Endothelial cell of umbilical vein (primary cell): ENCODE measurements at regions not wholly inside any gene's neighbourhood (a gene's known extent, or its start where the extent isn't known, plus 50 kb on each side); places are given as distances from the start of the nearest gene placed in this dataset.

Source experiments
- BruUV-seq: library from RNA; stranded (reverse); fragments of 400-500 nt; replicated peaks from 2 replicates; lab custom pipeline; 2021; lab: Mats Ljungman, UMichigan
- CTCF ChIA-PET: fragments of 300-600, 350-600 bp; sonication (Branson Sonifier 250); formaldehyde crosslinking; loops from one replicate; lab custom pipeline; 2021; ENCODE audit warnings: antibody characterized with exemption, inconsistent platforms; lab: Charles Lee
- POLR2A ChIA-PET: fragments of 300-600, 350-600 bp; sonication (Branson Sonifier 250); formaldehyde crosslinking; loops from one replicate; lab custom pipeline; 2021; ENCODE audit warnings: antibody characterized with exemption, inconsistent platforms; lab: Charles Lee
- DNase-seq: peaks from one replicate; pipeline ENCODE4 v3.0.0-alpha.2; 2011; ENCODE audit warnings: low read depth, low spot score
- FAIRE-seq: peaks from 2 replicates; lab custom pipeline; 2011; peaks lifted over from hg19 to GRCh38; lab: Jason Lieb, UNC
- H2AFZ ChIP-seq: 2 replicates; pipeline ENCODE4 v1.6.0; 2012; ENCODE audit warnings: low read depth, low read length, control low read depth, inconsistent platforms
- H3K27ac ChIP-seq: 2 replicates; pipeline ENCODE4 v1.5.1; 2011; ENCODE audit warnings: low read depth, mild to moderate bottlenecking, control low read depth, low read length, moderate library complexity; ENCODE audit not compliant: insufficient read depth
- H3K27me3 ChIP-seq, 2 experiments: 2 replicates each; pipeline versions ENCODE4 v1.6.0 to v1.6.1; 2011; ENCODE audit warnings: low read length in 2 of 2, mixed read lengths in 1 of 2; ENCODE audit not compliant: control insufficient read depth in 2 of 2, insufficient read depth in 2 of 2
- H3K36me3 ChIP-seq, 2 experiments: 2 replicates in 1 of 2; 3 replicates in 1 of 2; pipeline ENCODE4 v1.5.1; 2011; ENCODE audit warnings: low read length in 2 of 2, mild to moderate bottlenecking in 1 of 2, moderate library complexity in 1 of 2; ENCODE audit not compliant: control insufficient read depth in 2 of 2, insufficient read depth in 2 of 2; ENCODE audit errors: extremely low read depth in 1 of 2
- H3K4me1 ChIP-seq: 3 replicates; pipeline ENCODE4 v1.5.1; 2011; ENCODE audit warnings: mild to moderate bottlenecking, low read length; ENCODE audit not compliant: control insufficient read depth, insufficient read depth; ENCODE audit errors: extremely low read depth
- H3K4me2 ChIP-seq: 2 replicates; pipeline ENCODE4 v1.6.1; 2011; ENCODE audit warnings: low read length, control low read depth, mixed read lengths; ENCODE audit not compliant: insufficient read depth
- H3K4me3 ChIP-seq, 3 experiments: fragments of 200-600 bp in 1 of 3; sonication (generic), shearing (Covaris generic) in 1 of 3; replicated peaks in 1 of 3; 2 replicates each; pipeline ENCODE4 v1.5.1; 2011 to 2016; ENCODE audit warnings: control low read depth in 3 of 3, low read length in 3 of 3, mild to moderate bottlenecking in 2 of 3, inconsistent platforms in 1 of 3, low read depth in 1 of 3, moderate library complexity in 1 of 3; ENCODE audit not compliant: insufficient read depth in 1 of 3
- H3K79me2 ChIP-seq: 2 replicates; pipeline ENCODE4 v1.6.0; 2012; ENCODE audit warnings: low read length, inconsistent platforms; ENCODE audit not compliant: control insufficient read depth, insufficient read depth
- H3K9ac ChIP-seq: replicated peaks from 2 replicates; pipeline ENCODE3; 2011; ENCODE audit warnings: low read length, control low read depth; ENCODE audit not compliant: insufficient read depth; ENCODE audit errors: extremely low read depth
- H3K9me1 ChIP-seq: replicated peaks from 3 replicates; pipeline ENCODE4 v1.6.0; 2011; ENCODE audit warnings: mild to moderate bottlenecking, low read length; ENCODE audit not compliant: control insufficient read depth, insufficient read depth; ENCODE audit errors: extremely low read depth
- H3K9me3 ChIP-seq: replicated peaks from 2 replicates; pipeline ENCODE4 v1.5.1; 2012; ENCODE audit warnings: low read length, inconsistent platforms; ENCODE audit not compliant: control insufficient read depth, insufficient read depth
- H4K20me1 ChIP-seq: replicated peaks from 2 replicates; pipeline ENCODE3; 2011; ENCODE audit warnings: mild to moderate bottlenecking, low read length; ENCODE audit not compliant: control insufficient read depth, insufficient read depth; ENCODE audit errors: extremely low read depth
- CTCF ChIP-seq, 2 donors: IDR thresholded peaks; 1 replicate in 1 of 2; 2 replicates in 1 of 2; pipeline ENCODE4 v1.5.1; 2011; ENCODE audit warnings: low read length in 2 of 2, mild to moderate bottlenecking in 2 of 2, moderate library complexity in 2 of 2, control low read depth in 1 of 2, inconsistent platforms in 1 of 2, low read depth in 1 of 2; ENCODE audit not compliant: insufficient read depth in 1 of 2; ENCODE audit errors: extremely low read depth in 1 of 2
- EZH2 ChIP-seq: IDR thresholded peaks from 2 replicates; pipeline ENCODE4 v1.6.1; 2012; ENCODE audit warnings: borderline replicate concordance, low read depth, mild to moderate bottlenecking, moderate library complexity, low read length, inconsistent platforms; ENCODE audit not compliant: severe bottlenecking
- FOS ChIP-seq: IDR thresholded peaks from 2 replicates; pipeline ENCODE4 v1.6.1; 2011; ENCODE audit warnings: mild to moderate bottlenecking, low read length, moderate library complexity, borderline replicate concordance; ENCODE audit not compliant: insufficient read depth
- GATA2 ChIP-seq: IDR thresholded peaks from 2 replicates; pipeline ENCODE4 v1.7.0; 2011; ENCODE audit warnings: low read depth, mild to moderate bottlenecking, moderate library complexity, mixed read lengths, low read length; ENCODE audit not compliant: insufficient read length, insufficient read depth
- JUN ChIP-seq: IDR thresholded peaks from 2 replicates; pipeline ENCODE4 v1.6.1; 2011; ENCODE audit warnings: borderline replicate concordance, low read depth; ENCODE audit not compliant: insufficient read length, insufficient read depth
- MAX ChIP-seq: IDR thresholded peaks from 2 replicates; pipeline ENCODE4 v1.6.1; 2011; ENCODE audit not compliant: insufficient read depth, insufficient read length
- POLR2A ChIP-seq: IDR thresholded peaks from 2 replicates; pipeline ENCODE4 v1.6.1; 2012; ENCODE audit warnings: low read depth, mild to moderate bottlenecking, control low read depth, low read length
- POLR2AphosphoS5 ChIP-seq: IDR thresholded peaks from 2 replicates; pipeline ENCODE4 v1.6.1; 2012; ENCODE audit warnings: low read depth, mild to moderate bottlenecking, control low read depth, low read length, moderate library complexity; ENCODE audit not compliant: insufficient read depth
- dilution Hi-C: fragments of 300-500 bp; cut with MboI; formaldehyde crosslinking; loops from one replicate; pipeline ENCODE4 v1.15.0; 2019; ENCODE audit warnings: low sequenced_read_pairs; ENCODE audit not compliant: extremely low pct_ligation_motif_present
- intact Hi-C: fragments of 100-400 bp; cut with micrococcal nuclease; formaldehyde crosslinking; loops from one replicate; pipeline ENCODE4 v1.10.0; 2022

DNA sequence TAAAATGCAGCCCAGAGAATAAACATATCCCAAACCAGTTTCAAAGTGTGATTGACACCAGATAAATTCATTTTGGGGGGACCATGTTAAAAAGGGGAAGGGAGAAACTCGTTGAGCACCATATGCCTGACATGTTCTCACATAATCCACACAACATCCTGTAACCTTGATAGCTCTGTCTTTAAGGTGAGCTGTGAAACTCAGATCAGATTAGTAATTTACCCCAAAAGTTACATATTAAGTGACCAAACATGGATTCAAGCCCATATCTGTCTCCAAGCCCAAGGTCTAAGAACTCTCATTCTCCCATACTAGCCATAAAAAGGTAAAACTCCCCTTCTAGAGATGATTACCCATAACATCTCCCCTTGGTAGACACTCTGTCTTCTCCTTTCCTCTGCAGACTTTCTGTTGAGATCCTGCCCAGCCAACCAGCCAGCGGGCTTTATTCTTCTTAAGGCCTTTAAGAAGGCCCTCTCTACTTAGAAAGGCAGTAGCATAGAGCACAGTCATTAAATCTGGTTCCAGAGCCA is 150.7 kb downstream of the CCDC34 start:
- DNase-seq (no peak), FAIRE-seq (no peak)
- Histone ChIP-seq H3K4me3 (no peak overlapping the region), H3K9me1 (no peaks in the 10 kb centered on the region), H3K4me2 (no peak overlapping the region), H2AFZ (no peak overlapping the region), H3K27ac (no peak overlapping the region), H3K79me2 (no peaks in the 10 kb centered on the region), H3K36me3 (no peaks in the 10 kb centered on the region), H3K9ac (no peak overlapping the region), H3K27me3 (peaks cover 53 to 57% of the 10 kb centered on the region in 2 experiments), H3K4me1 (peaks cover 28% of the 10 kb centered on the region), H4K20me1 (no peaks in the 10 kb centered on the region), H3K9me3 (no peaks in the 10 kb centered on the region)
- dilution Hi-C loops, result no loop called here
- BruUV-seq, result no TSS peak
- no peak for TF ChIP-seq JUN
- TF ChIP-seq MAX, result no peak
- no peak for TF ChIP-seq GATA2
- no peak for TF ChIP-seq POLR2AphosphoS5
- no peak for TF ChIP-seq EZH2
- TF ChIP-seq CTCF (IDR thresholded peaks at IDR 0.05; ENCODE audit: extremely low read depth in 1 of 2, insufficient read depth in 1 of 2, low read depth in 1 of 2, low read length in 2 of 2), result no peak
- TF ChIP-seq POLR2A, result no peak
- TF ChIP-seq FOS, result no peak
- intact Hi-C loops, result no loop called here
- ChIA-PET CTCF (interaction anchor here (2.4 to 6.1 kb wide), 3 partner anchors 29 to 273 kb away, joined by 9 to 92 read pairs (median 25); no protein-coding TSS in a partner anchor), POLR2A (interaction anchor here (1.8 kb wide), 1 partner anchor 70 kb away, joined by 4 read pairs; no protein-coding TSS in a partner anchor)
